ENCODE measurements at regions not wholly inside any gene's neighbourhood (a gene's known extent, or its start where the extent isn't known, plus 50 kb on each side); places are given as distances from the start of the nearest gene placed in this dataset.

- H3K27me3 Mint-ChIP-seq (ENCODE audit: low read depth), result peaks cover 23% of the 10 kb centered on the region
- ChIA-PET CTCF (no interaction called here), POLR2A (no interaction called here)
- no peaks in the 10 kb centered on the region for H3K4me1 Mint-ChIP-seq (ENCODE audit: low read depth)
- H3K27ac Mint-ChIP-seq, result no peak overlapping the region
- H3K9me3 Mint-ChIP-seq (ENCODE audit: insufficient read depth), result no peaks in the 10 kb centered on the region
- no peak overlapping the region for H3K4me3 Mint-ChIP-seq
- H3K36me3 Mint-ChIP-seq (ENCODE audit: low read depth), result no peaks in the 10 kb centered on the region
- no peak for DNase-seq
- no peak for ATAC-seq
These were observed 89.8 kb downstream of the CD164 start for GRCh38 chr6:109292420-109292819.

GRCh38 chr6:109291902-109292301 is 90.4 kb downstream of the CD164 start:
- no peaks in the 10 kb centered on the region for H3K36me3 Mint-ChIP-seq (ENCODE audit: low read depth)
- H3K4me3 Mint-ChIP-seq, result no peak overlapping the region
- no peak overlapping the region for H3K27ac Mint-ChIP-seq
- CTCF ChIA-PET, result no interaction called here
- POLR2A ChIA-PET, result no interaction called here
- DNase-seq (no peak), ATAC-seq (no peak)
- H3K27me3 Mint-ChIP-seq (ENCODE audit: low read depth), result peaks cover 22% of the 10 kb centered on the region
- H3K4me1 Mint-ChIP-seq (ENCODE audit: low read depth), result no peaks in the 10 kb centered on the region
- no peaks in the 10 kb centered on the region for H3K9me3 Mint-ChIP-seq (ENCODE audit: insufficient read depth)

- Mint-ChIP-seq H3K27me3 (ENCODE audit: low read depth) (peaks cover 24% of the 10 kb centered on the region), H3K27ac (no peak overlapping the region), H3K9me3 (ENCODE audit: insufficient read depth) (no peaks in the 10 kb centered on the region), H3K4me1 (ENCODE audit: low read depth) (no peaks in the 10 kb centered on the region), H3K4me3 (no peak overlapping the region), H3K36me3 (ENCODE audit: low read depth) (no peaks in the 10 kb centered on the region)
- no peak for DNase-seq
- ChIA-PET CTCF (no interaction called here), POLR2A (no interaction called here)
- ATAC-seq, result no peak
These were observed 91.9 kb downstream of the CD164 start for GRCh38 chr6:109290143-109290931.

- ATAC-seq, result no peak
- H3K27ac Mint-ChIP-seq, result no peak overlapping the region
- no peaks in the 10 kb centered on the region for H3K36me3 Mint-ChIP-seq (ENCODE audit: low read depth)
- H3K4me1 Mint-ChIP-seq (ENCODE audit: low read depth), result no peaks in the 10 kb centered on the region
- ChIA-PET POLR2A (no interaction called here), CTCF (no interaction called here)
- peaks cover 18% of the 10 kb centered on the region for H3K27me3 Mint-ChIP-seq (ENCODE audit: low read depth)
- no peaks in the 10 kb centered on the region for H3K9me3 Mint-ChIP-seq (ENCODE audit: insufficient read depth)
- H3K4me3 Mint-ChIP-seq, result no peak overlapping the region
- DNase-seq, result no peak
These were observed 96.9 kb downstream of the CD164 start for GRCh38 chr6:109285366-109285765.

GRCh38 chr6:109284675-109285074 is 97.6 kb downstream of the CD164 start:
- Mint-ChIP-seq H3K4me3 (no peak overlapping the region), H3K4me1 (ENCODE audit: low read depth) (no peaks in the 10 kb centered on the region), H3K36me3 (ENCODE audit: low read depth) (no peaks in the 10 kb centered on the region), H3K9me3 (ENCODE audit: insufficient read depth) (no peaks in the 10 kb centered on the region), H3K27me3 (ENCODE audit: low read depth) (peaks cover 18% of the 10 kb centered on the region), H3K27ac (no peak overlapping the region)
- ChIA-PET CTCF (no interaction called here), POLR2A (no interaction called here)
- DNase-seq (no peak), ATAC-seq (no peak)

- Mint-ChIP-seq H3K27ac (no peak overlapping the region), H3K36me3 (ENCODE audit: low read depth) (no peaks in the 10 kb centered on the region), H3K4me3 (no peak overlapping the region), H3K4me1 (ENCODE audit: low read depth) (no peaks in the 10 kb centered on the region), H3K9me3 (ENCODE audit: insufficient read depth) (no peaks in the 10 kb centered on the region), H3K27me3 (ENCODE audit: low read depth) (peaks cover 17% of the 10 kb centered on the region)
- DNase-seq, result no peak
- POLR2A ChIA-PET, result no interaction called here
- CTCF ChIA-PET, result no interaction called here
- no peak for ATAC-seq
These were observed 99.5 kb downstream of the CD164 start for GRCh38 chr6:109282756-109283155.

GRCh38 chr6:109279628-109280027 is 102.6 kb downstream of the CD164 start:
- H3K9me3 Mint-ChIP-seq (ENCODE audit: insufficient read depth), result no peaks in the 10 kb centered on the region
- CTCF ChIA-PET, result no interaction called here
- POLR2A ChIA-PET, result no interaction called here
- peaks cover 8% of the 10 kb centered on the region for H3K27me3 Mint-ChIP-seq (ENCODE audit: low read depth)
- H3K27ac Mint-ChIP-seq, result no peak overlapping the region
- H3K4me3 Mint-ChIP-seq, result no peak overlapping the region
- no peak for ATAC-seq
- H3K36me3 Mint-ChIP-seq (ENCODE audit: low read depth), result no peaks in the 10 kb centered on the region
- no peak for DNase-seq
- no peaks in the 10 kb centered on the region for H3K4me1 Mint-ChIP-seq (ENCODE audit: low read depth)

GRCh38 chr6:109271622-109272021 is 110.6 kb downstream of the CD164 start:
- POLR2A ChIA-PET, result no interaction called here
- ATAC-seq (no peak), DNase-seq (no peak)
- H3K36me3 Mint-ChIP-seq (ENCODE audit: low read depth), result no peaks in the 10 kb centered on the region
- H3K4me1 Mint-ChIP-seq (ENCODE audit: low read depth), result no peaks in the 10 kb centered on the region
- H3K27ac Mint-ChIP-seq, result no peak overlapping the region
- peaks cover 12% of the 10 kb centered on the region for H3K9me3 Mint-ChIP-seq (ENCODE audit: insufficient read depth)
- CTCF ChIA-PET, result no interaction called here
- H3K27me3 Mint-ChIP-seq (ENCODE audit: low read depth), result peaks cover 5% of the 10 kb centered on the region
- no peak overlapping the region for H3K4me3 Mint-ChIP-seq

GRCh38 chr6:109269953-109270517 is 112.2 kb downstream of the CD164 start:
- ChIA-PET POLR2A (no interaction called here), CTCF (interaction anchor here (1.4 kb wide), 1 partner anchor 82 kb away, joined by 6 read pairs; no protein-coding TSS in a partner anchor)
- H3K4me3 Mint-ChIP-seq, result no peak overlapping the region
- peaks cover 5% of the 10 kb centered on the region for H3K27me3 Mint-ChIP-seq (ENCODE audit: low read depth)
- no peaks in the 10 kb centered on the region for H3K36me3 Mint-ChIP-seq (ENCODE audit: low read depth)
- DNase-seq (no peak), ATAC-seq (no peak)
- peaks cover 12% of the 10 kb centered on the region for H3K9me3 Mint-ChIP-seq (ENCODE audit: insufficient read depth)
- no peaks in the 10 kb centered on the region for H3K4me1 Mint-ChIP-seq (ENCODE audit: low read depth)
- no peak overlapping the region for H3K27ac Mint-ChIP-seq

GRCh38 chr6:109269057-109269456 is 113.2 kb downstream of the CD164 start:
- peaks cover 12% of the 10 kb centered on the region for H3K9me3 Mint-ChIP-seq (ENCODE audit: insufficient read depth)
- ATAC-seq, result no peak
- H3K36me3 Mint-ChIP-seq (ENCODE audit: low read depth), result no peaks in the 10 kb centered on the region
- H3K4me3 Mint-ChIP-seq, result no peak overlapping the region
- CTCF ChIA-PET, result interaction anchor here (1.4 kb wide), 1 partner anchor 81 kb away, joined by 6 read pairs; no protein-coding TSS in a partner anchor
- H3K4me1 Mint-ChIP-seq (ENCODE audit: low read depth), result peaks cover 7% of the 10 kb centered on the region
- DNase-seq, result no peak
- peaks cover 9% of the 10 kb centered on the region for H3K27me3 Mint-ChIP-seq (ENCODE audit: low read depth)
- POLR2A ChIA-PET, result interaction anchor here (0.6 kb wide), 1 partner anchor 1651 kb away, joined by 3 read pairs; no protein-coding TSS in a partner anchor
- H3K27ac Mint-ChIP-seq, result no peak overlapping the region

GRCh38 chr6:109265530-109265929 is 116.7 kb downstream of the CD164 start:
- H3K4me1 Mint-ChIP-seq (ENCODE audit: low read depth), result peaks cover 10% of the 10 kb centered on the region
- peaks cover 12% of the 10 kb centered on the region for H3K9me3 Mint-ChIP-seq (ENCODE audit: insufficient read depth)
- H3K27me3 Mint-ChIP-seq (ENCODE audit: low read depth), result peaks cover 6% of the 10 kb centered on the region
- H3K36me3 Mint-ChIP-seq (ENCODE audit: low read depth), result no peaks in the 10 kb centered on the region
- ChIA-PET CTCF (no interaction called here), POLR2A (no interaction called here)
- no peak overlapping the region for H3K4me3 Mint-ChIP-seq
- ATAC-seq (no peak), DNase-seq (no peak)
- H3K27ac Mint-ChIP-seq, result no peak overlapping the region

- POLR2A ChIA-PET, result no interaction called here
- H3K27me3 Mint-ChIP-seq (ENCODE audit: low read depth), result peaks cover 6% of the 10 kb centered on the region
These were observed 118.2 kb downstream of the CD164 start for GRCh38 chr6:109263873-109264700.

More at GRCh38 chr6:109263873-109264700, 118.2 kb downstream of the CD164 start:
- H3K4me1 Mint-ChIP-seq (ENCODE audit: low read depth), result peaks cover 10% of the 10 kb centered on the region
- H3K36me3 Mint-ChIP-seq (ENCODE audit: low read depth), result no peaks in the 10 kb centered on the region
- H3K4me3 Mint-ChIP-seq, result no peak overlapping the region
- H3K9me3 Mint-ChIP-seq (ENCODE audit: insufficient read depth), result peaks cover 5% of the 10 kb centered on the region
- H3K27ac Mint-ChIP-seq, result no peak overlapping the region
- CTCF ChIA-PET, result no interaction called here
- ATAC-seq, result no peak
- DNase-seq, result no peak

All from activated CD8-positive, alpha-beta T cell treated with anti-CD3 and anti-CD28 coated beads, Interleukin-2, amount 10 ng/mL, durations not matched to agents 7 days and 5 days (primary cell).